ENCODE measurements at regions not wholly inside any gene's neighbourhood (a gene's known extent, or its start where the extent isn't known, plus 50 kb on each side); places are given as distances from the start of the nearest gene placed in this dataset.

GRCh38 chr6:88301256-88301655, 135.1 kb upstream of the CNR1 start:
- no peaks in the 10 kb centered on the region for H3K79me2 ChIP-seq (ENCODE audit: insufficient read depth, low read length)
- H3K27me3 ChIP-seq (ENCODE audit: control insufficient read depth in 1 of 2, insufficient read depth in 2 of 2, low read length in 2 of 2) = no peaks in the 10 kb centered on the region
- in situ Hi-C loops (cut with HindIII; ENCODE audit: extremely low pct_ligation_motif_present, low pct_unique_long_range_greater_than_20kb) = no loop called here
- ATAC-seq (no peak), DNase-seq (ENCODE audit: low spot score) (no peak), FAIRE-seq (no peak)
- no peak overlapping the region for H3K4me2 ChIP-seq (ENCODE audit: low read depth, low read length)
- H2AFZ ChIP-seq (ENCODE audit: low read length) = no peak overlapping the region
- peaks cover 11% of the 10 kb centered on the region for H3K4me1 ChIP-seq (ENCODE audit: insufficient read depth, low read length)
- no peak overlapping the region for H3K9ac ChIP-seq (ENCODE audit: insufficient read depth, low read depth, low read length)
- no peaks in the 10 kb centered on the region for H3K36me3 ChIP-seq (replicated peaks in 1 of 2; ENCODE audit: control insufficient read depth in 1 of 2, insufficient read depth in 2 of 2, low read length in 2 of 2)
- intact Hi-C loops (cut with micrococcal nuclease; ENCODE audit: unreplicated experiment) = no loop called here
- no peak overlapping the region for H3K27ac ChIP-seq (ENCODE audit: extremely low read length, insufficient read depth, low read length)
- H4K20me1 ChIP-seq (ENCODE audit: insufficient read depth, low read length) = no peaks in the 10 kb centered on the region
- no peaks in the 10 kb centered on the region for H3K9me3 ChIP-seq (ENCODE audit: low read length)
- ChIA-PET POLR2A (no interaction called here), CTCF (ENCODE audit: low intra/inter-chr PET ratio, low total read pairs) (no interaction called here)
- no TSS peak for BruUV-seq (replicated peaks)
- no peak overlapping the region for H3K4me3 ChIP-seq (replicated peaks in 1 of 3; ENCODE audit: insufficient read depth in 1 of 3, low read depth in 2 of 3, low read length in 3 of 3)
- TF ChIP-seq ZNF598 (CRISPR knock-in tag; IDR thresholded peaks at IDR 0.05; ENCODE audit: borderline replicate concordance) (no peak), ZNF276 (CRISPR knock-in tag; IDR thresholded peaks at IDR 0.05; ENCODE audit: low read depth) (no peak), ZNF747 (CRISPR knock-in tag; IDR thresholded peaks at IDR 0.05; ENCODE audit: borderline replicate concordance) (no peak), SALL1 (CRISPR knock-in tag; IDR thresholded peaks at IDR 0.05) (no peak), RFX5 (IDR thresholded peaks at IDR 0.05; ENCODE audit: low read depth, low read length) (no peak), KLF16 (CRISPR knock-in tag; IDR thresholded peaks at IDR 0.05) (no peak), KAT8 (CRISPR knock-in tag; IDR thresholded peaks at IDR 0.05) (no peak), MED8 (CRISPR knock-in tag; IDR thresholded peaks at IDR 0.05; ENCODE audit: insufficient replicate concordance) (no peak), SP2 (CRISPR knock-in tag; IDR thresholded peaks at IDR 0.05) (no peak), ATF2 (CRISPR knock-in tag; IDR thresholded peaks at IDR 0.05) (no peak), ZMYM4 (CRISPR knock-in tag; IDR thresholded peaks at IDR 0.05) (no peak), ZNF101 (CRISPR knock-in tag; IDR thresholded peaks at IDR 0.05; ENCODE audit: borderline replicate concordance, low read depth) (no peak), UBTF (CRISPR knock-in tag; IDR thresholded peaks at IDR 0.05) (no peak), PBX2 (CRISPR knock-in tag; IDR thresholded peaks at IDR 0.05) (no peak)
- TF ChIP-seq, protein P1, sequence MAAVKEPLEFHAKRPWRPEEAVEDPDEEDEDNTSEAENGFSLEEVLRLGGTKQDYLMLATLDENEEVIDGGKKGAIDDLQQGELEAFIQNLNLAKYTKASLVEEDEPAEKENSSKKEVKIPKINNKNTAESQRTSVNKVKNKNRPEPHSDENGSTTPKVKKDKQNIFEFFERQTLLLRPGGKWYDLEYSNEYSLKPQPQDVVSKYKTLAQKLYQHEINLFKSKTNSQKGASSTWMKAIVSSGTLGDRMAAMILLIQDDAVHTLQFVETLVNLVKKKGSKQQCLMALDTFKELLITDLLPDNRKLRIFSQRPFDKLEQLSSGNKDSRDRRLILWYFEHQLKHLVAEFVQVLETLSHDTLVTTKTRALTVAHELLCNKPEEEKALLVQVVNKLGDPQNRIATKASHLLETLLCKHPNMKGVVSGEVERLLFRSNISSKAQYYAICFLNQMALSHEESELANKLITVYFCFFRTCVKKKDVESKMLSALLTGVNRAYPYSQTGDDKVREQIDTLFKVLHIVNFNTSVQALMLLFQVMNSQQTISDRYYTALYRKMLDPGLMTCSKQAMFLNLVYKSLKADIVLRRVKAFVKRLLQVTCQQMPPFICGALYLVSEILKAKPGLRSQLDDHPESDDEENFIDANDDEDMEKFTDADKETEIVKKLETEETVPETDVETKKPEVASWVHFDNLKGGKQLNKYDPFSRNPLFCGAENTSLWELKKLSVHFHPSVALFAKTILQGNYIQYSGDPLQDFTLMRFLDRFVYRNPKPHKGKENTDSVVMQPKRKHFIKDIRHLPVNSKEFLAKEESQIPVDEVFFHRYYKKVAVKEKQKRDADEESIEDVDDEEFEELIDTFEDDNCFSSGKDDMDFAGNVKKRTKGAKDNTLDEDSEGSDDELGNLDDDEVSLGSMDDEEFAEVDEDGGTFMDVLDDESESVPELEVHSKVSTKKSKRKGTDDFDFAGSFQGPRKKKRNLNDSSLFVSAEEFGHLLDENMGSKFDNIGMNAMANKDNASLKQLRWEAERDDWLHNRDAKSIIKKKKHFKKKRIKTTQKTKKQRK (IDR thresholded peaks at IDR 0.05; ENCODE audit: low read length) = no peak
